ENCODE measurements at regions not wholly inside any gene's neighbourhood (a gene's known extent, or its start where the extent isn't known, plus 50 kb on each side); places are given as distances from the start of the nearest gene placed in this dataset.

DNA sequence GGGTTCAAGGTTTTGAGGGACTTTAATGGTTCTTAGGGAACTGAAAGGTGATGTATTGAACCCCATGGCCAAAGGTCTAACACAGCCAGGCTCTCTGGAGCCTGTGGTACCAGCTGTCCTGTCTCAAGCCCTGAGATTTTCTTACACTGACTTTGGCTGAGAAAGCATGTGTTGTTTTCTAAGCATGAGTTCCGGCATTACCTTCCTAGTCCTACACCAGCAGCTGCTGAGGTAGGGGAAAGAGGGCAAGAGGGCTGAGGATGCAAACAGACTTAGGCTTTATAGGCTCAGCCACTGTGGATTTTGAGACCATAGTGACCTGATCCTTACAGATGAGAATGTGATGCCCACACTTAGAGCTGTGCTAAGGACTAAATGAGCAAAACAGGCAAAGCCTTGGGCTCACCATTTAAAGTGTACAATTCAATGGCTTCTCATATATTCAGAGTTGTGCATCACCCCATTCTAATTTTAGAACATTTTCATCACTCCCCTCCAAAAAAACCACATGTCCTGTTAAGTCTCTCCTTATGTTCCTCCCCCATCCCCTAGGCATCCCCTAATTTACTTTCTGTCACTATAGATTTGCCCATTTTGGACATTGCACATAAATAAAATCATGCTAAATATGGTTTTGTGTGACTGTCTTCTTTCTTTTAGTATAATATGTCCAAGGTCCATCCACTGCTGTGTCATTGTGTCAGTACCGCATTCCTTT, 99.7 kb upstream of the OTOS start:
- no peak for TF ChIP-seq POLR2AphosphoS5 (IDR thresholded peaks at IDR 0.05; ENCODE audit: low read depth, low read length)
- TF ChIP-seq CTCF (IDR thresholded peaks at IDR 0.05; ENCODE audit: control extremely low read depth in 1 of 3, insufficient read depth in 1 of 3, low read depth in 1 of 3, low read length in 3 of 3), result no peak
- no peak for TF ChIP-seq USF2 (IDR thresholded peaks at IDR 0.05; ENCODE audit: low read length)
- no peak for TF ChIP-seq TCF12 (IDR thresholded peaks at IDR 0.05; ENCODE audit: low read depth, low read length)
- no peak for TF ChIP-seq CREB1 (IDR thresholded peaks at IDR 0.05)
- no peak for TF ChIP-seq ASH2L (IDR thresholded peaks at IDR 0.05; ENCODE audit: low read length)

Data from H1 (cell line).